SK-N-SH treated with all-trans-retinoic acid at 6 μM for 48 hours (cell line): ENCODE measurements at regions not wholly inside any gene's neighbourhood (a gene's known extent, or its start where the extent isn't known, plus 50 kb on each side); places are given as distances from the start of the nearest gene placed in this dataset.

ENCODE experiments used
- ESRRG ChIP-seq: fragments of 250-450 bp; sonication (Bioruptor Pico); IDR thresholded peaks from 2 replicates; pipeline ENCODE4 v1.6.1; 2021; ENCODE audit warnings: mild to moderate bottlenecking
- GLIS3 ChIP-seq: fragments of 250-450 bp; sonication (Bioruptor Pico); IDR thresholded peaks from 2 replicates; pipeline ENCODE4 v1.5.0; 2020; ENCODE audit warnings: mild to moderate bottlenecking, moderate library complexity
- ISL1 ChIP-seq: fragments of 250-450 bp; sonication (Bioruptor Pico); IDR thresholded peaks from 2 replicates; pipeline ENCODE4 v2.1.2; 2022; ENCODE audit warnings: mild to moderate bottlenecking, moderate library complexity
- RARB ChIP-seq: fragments of 250-450 bp; sonication (Bioruptor Pico); IDR thresholded peaks from 2 replicates; pipeline ENCODE4 v1.8.0; 2021; ENCODE audit warnings: mild to moderate bottlenecking, moderate library complexity
- ZFP3 ChIP-seq: fragments of 250-450 bp; sonication (Bioruptor Pico); IDR thresholded peaks from 2 replicates; pipeline ENCODE4 v1.5.0; 2020; ENCODE audit warnings: mild to moderate bottlenecking, moderate library complexity
- TF ChIP-seq, protein P1 (sequence below): fragments of 250-450 bp; sonication (Bioruptor Pico); IDR thresholded peaks from 2 replicates; pipeline ENCODE4 v1.5.1; 2021; ENCODE audit warnings: mild to moderate bottlenecking, moderate library complexity
- TF ChIP-seq, protein P2 (sequence below): fragments of 250-450 bp; sonication (Bioruptor Pico); IDR thresholded peaks from 2 replicates; pipeline ENCODE4 v1.5.1; 2020; ENCODE audit warnings: low read depth, mild to moderate bottlenecking, moderate library complexity
- TF ChIP-seq, protein P3 (sequence below): fragments of 250-450 bp; sonication (Bioruptor Pico); IDR thresholded peaks from 2 replicates; pipeline ENCODE4 v1.8.0; 2020; ENCODE audit warnings: mild to moderate bottlenecking, moderate library complexity, borderline replicate concordance

GRCh38 chr7:8965177-8965576 is 531.8 kb downstream of the NXPH1 start:
- TF ChIP-seq ZFP3 (CRISPR knock-in tag) = no peak
- TF ChIP-seq, protein P1, sequence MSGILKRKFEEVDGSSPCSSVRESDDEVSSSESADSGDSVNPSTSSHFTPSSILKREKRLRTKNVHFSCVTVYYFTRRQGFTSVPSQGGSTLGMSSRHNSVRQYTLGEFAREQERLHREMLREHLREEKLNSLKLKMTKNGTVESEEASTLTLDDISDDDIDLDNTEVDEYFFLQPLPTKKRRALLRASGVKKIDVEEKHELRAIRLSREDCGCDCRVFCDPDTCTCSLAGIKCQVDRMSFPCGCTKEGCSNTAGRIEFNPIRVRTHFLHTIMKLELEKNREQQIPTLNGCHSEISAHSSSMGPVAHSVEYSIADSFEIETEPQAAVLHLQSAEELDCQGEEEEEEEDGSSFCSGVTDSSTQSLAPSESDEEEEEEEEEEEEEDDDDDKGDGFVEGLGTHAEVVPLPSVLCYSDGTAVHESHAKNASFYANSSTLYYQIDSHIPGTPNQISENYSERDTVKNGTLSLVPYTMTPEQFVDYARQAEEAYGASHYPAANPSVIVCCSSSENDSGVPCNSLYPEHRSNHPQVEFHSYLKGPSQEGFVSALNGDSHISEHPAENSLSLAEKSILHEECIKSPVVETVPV = no peak
- no peak for TF ChIP-seq RARB (CRISPR knock-in tag)
- no peak for TF ChIP-seq GLIS3 (CRISPR knock-in tag)
- TF ChIP-seq, protein P2, sequence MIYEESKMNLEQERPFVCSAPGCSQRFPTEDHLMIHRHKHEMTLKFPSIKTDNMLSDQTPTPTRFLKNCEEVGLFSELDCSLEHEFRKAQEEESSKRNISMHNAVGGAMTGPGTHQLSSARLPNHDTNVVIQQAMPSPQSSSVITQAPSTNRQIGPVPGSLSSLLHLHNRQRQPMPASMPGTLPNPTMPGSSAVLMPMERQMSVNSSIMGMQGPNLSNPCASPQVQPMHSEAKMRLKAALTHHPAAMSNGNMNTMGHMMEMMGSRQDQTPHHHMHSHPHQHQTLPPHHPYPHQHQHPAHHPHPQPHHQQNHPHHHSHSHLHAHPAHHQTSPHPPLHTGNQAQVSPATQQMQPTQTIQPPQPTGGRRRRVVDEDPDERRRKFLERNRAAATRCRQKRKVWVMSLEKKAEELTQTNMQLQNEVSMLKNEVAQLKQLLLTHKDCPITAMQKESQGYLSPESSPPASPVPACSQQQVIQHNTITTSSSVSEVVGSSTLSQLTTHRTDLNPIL = no peak
- TF ChIP-seq, protein P3, sequence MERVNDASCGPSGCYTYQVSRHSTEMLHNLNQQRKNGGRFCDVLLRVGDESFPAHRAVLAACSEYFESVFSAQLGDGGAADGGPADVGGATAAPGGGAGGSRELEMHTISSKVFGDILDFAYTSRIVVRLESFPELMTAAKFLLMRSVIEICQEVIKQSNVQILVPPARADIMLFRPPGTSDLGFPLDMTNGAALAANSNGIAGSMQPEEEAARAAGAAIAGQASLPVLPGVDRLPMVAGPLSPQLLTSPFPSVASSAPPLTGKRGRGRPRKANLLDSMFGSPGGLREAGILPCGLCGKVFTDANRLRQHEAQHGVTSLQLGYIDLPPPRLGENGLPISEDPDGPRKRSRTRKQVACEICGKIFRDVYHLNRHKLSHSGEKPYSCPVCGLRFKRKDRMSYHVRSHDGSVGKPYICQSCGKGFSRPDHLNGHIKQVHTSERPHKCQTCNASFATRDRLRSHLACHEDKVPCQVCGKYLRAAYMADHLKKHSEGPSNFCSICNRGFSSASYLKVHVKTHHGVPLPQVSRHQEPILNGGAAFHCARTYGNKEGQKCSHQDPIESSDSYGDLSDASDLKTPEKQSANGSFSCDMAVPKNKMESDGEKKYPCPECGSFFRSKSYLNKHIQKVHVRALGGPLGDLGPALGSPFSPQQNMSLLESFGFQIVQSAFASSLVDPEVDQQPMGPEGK = no peak
- no peak for TF ChIP-seq ISL1 (CRISPR knock-in tag)
- no peak for TF ChIP-seq ESRRG (CRISPR knock-in tag)
